ENCODE measurements at regions not wholly inside any gene's neighbourhood (a gene's known extent, or its start where the extent isn't known, plus 50 kb on each side); places are given as distances from the start of the nearest gene placed in this dataset.

DNA sequence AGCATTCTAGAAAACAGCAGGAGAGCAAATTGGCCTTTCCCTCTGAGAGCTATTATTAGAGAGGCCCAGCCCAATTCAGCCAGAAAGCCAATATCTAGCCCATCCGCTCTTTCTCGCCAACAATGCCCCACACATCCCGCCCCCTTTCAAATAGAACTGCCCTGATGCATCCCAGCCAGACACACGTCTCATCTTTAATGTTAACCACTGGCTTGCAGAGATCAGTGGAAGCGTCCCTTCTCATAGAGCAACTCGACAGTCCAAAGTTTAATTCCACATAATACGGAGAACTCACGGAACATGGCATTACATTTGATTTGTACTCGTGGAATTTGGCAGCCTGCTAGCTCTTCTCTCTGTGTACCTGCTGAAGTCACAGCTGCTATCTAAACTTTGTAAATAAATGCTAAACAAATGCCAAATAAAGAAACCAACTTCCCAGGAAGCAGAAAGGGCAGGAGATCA lies 304.4 kb downstream of the DHX15 start:
- no peak overlapping the region for H2AFZ ChIP-seq (ENCODE audit: insufficient read depth, low read depth, low read length, poor library complexity, severe bottlenecking)
- H3K4me3 Mint-ChIP-seq = no peak overlapping the region
- DNase-seq = no peak
- no peak overlapping the region for H3K27ac ChIP-seq (ENCODE audit: low read depth in 1 of 2, low read length in 2 of 2)
- peak overlapping the region in 1 of 7 donors; percentile 8 for H3K27ac Mint-ChIP-seq
- H3K4me1 ChIP-seq (ENCODE audit: control insufficient read depth in 1 of 2, insufficient read depth in 2 of 2, low read length in 2 of 2) = no peaks in the 10 kb centered on the region
- H3K36me3 ChIP-seq (replicated peaks in 1 of 2; ENCODE audit: control insufficient read depth in 1 of 2, insufficient read depth in 2 of 2, low read length in 2 of 2) = no peaks in the 10 kb centered on the region
- no peaks in the 10 kb centered on the region for H3K36me3 Mint-ChIP-seq
- no peaks in the 10 kb centered on the region for H3K9me3 ChIP-seq (replicated peaks in 1 of 2; ENCODE audit: control insufficient read depth in 1 of 2, insufficient read depth in 1 of 2, low read length in 2 of 2)
- no peaks in the 10 kb centered on the region for H3K79me2 ChIP-seq (ENCODE audit: insufficient read depth, low read length)
- intact Hi-C loops (cut with micrococcal nuclease) = no loop called here
- no peaks in the 10 kb centered on the region for H3K27me3 ChIP-seq (ENCODE audit: control insufficient read depth in 2 of 2, insufficient read depth in 2 of 2, low read length in 2 of 2)
- WGBS (ENCODE audit: insufficient coverage) = 86% methylated on average over 8 of the region's 9 CpGs
- peaks cover 0 to 8% (median 1%) of the 10 kb centered on the region in 7 donors for H3K9me3 Mint-ChIP-seq
- no peak overlapping the region for H3K9ac ChIP-seq (ENCODE audit: insufficient read depth, low read length, poor library complexity, severe bottlenecking)
- H3K4me3 ChIP-seq (replicated peaks in 1 of 3; ENCODE audit: low read depth in 2 of 3, low read length in 3 of 3) = no peak overlapping the region
- no peak overlapping the region for H3K4me2 ChIP-seq (replicated peaks; ENCODE audit: extremely low read depth, low read length, poor library complexity, severe bottlenecking)
- no peaks in the 10 kb centered on the region for H4K20me1 ChIP-seq (ENCODE audit: insufficient read depth, low read length)
- TF ChIP-seq, protein P1, sequence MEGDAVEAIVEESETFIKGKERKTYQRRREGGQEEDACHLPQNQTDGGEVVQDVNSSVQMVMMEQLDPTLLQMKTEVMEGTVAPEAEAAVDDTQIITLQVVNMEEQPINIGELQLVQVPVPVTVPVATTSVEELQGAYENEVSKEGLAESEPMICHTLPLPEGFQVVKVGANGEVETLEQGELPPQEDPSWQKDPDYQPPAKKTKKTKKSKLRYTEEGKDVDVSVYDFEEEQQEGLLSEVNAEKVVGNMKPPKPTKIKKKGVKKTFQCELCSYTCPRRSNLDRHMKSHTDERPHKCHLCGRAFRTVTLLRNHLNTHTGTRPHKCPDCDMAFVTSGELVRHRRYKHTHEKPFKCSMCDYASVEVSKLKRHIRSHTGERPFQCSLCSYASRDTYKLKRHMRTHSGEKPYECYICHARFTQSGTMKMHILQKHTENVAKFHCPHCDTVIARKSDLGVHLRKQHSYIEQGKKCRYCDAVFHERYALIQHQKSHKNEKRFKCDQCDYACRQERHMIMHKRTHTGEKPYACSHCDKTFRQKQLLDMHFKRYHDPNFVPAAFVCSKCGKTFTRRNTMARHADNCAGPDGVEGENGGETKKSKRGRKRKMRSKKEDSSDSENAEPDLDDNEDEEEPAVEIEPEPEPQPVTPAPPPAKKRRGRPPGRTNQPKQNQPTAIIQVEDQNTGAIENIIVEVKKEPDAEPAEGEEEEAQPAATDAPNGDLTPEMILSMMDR (IDR thresholded peaks at IDR 0.05) = no peak
- H3K4me1 Mint-ChIP-seq = no peaks in the 10 kb centered on the region
- peaks cover 0 to 1% (median 0%) of the 10 kb centered on the region in 3 donors for H3K27me3 Mint-ChIP-seq (ENCODE audit: low read depth in 3 of 3)

DNA sequence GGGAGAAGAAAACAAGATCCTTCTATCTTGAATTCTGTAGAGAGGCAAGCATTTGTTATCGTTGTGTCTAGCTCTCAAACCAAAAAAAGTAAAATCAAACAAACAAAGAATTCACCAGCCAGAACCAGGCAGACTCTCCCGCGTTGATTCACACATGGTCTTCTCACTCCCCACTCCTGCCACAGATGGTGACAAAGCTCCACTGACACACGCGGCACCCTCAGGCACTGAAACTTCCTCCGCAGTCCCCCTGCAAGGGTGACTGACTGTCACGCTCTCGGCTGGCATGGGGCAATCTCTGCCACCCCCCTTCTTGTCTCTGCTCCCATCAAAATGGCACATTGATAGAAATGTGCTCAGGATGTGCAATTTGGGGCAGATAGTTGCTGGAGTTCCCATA lies 304.9 kb downstream of the DHX15 start:
- Histone ChIP-seq H3K79me2 (ENCODE audit: insufficient read depth, low read length) (no peaks in the 10 kb centered on the region), H3K9ac (ENCODE audit: insufficient read depth, low read length, poor library complexity, severe bottlenecking) (no peak overlapping the region), H3K27me3 (ENCODE audit: control insufficient read depth in 2 of 2, insufficient read depth in 2 of 2, low read length in 2 of 2) (no peaks in the 10 kb centered on the region), H3K4me3 (replicated peaks in 1 of 3; ENCODE audit: low read depth in 2 of 3, low read length in 3 of 3) (no peak overlapping the region), H4K20me1 (ENCODE audit: insufficient read depth, low read length) (no peaks in the 10 kb centered on the region), H3K36me3 (replicated peaks in 1 of 2; ENCODE audit: control insufficient read depth in 1 of 2, insufficient read depth in 2 of 2, low read length in 2 of 2) (no peaks in the 10 kb centered on the region), H2AFZ (ENCODE audit: insufficient read depth, low read depth, low read length, poor library complexity, severe bottlenecking) (no peak overlapping the region), H3K4me1 (ENCODE audit: control insufficient read depth in 1 of 2, insufficient read depth in 2 of 2, low read length in 2 of 2) (no peaks in the 10 kb centered on the region), H3K4me2 (replicated peaks; ENCODE audit: extremely low read depth, low read length, poor library complexity, severe bottlenecking) (no peak overlapping the region), H3K9me3 (replicated peaks in 1 of 2; ENCODE audit: control insufficient read depth in 1 of 2, insufficient read depth in 1 of 2, low read length in 2 of 2) (no peaks in the 10 kb centered on the region), H3K27ac (ENCODE audit: low read depth in 1 of 2, low read length in 2 of 2) (no peak overlapping the region)
- TF ChIP-seq, protein P1 (IDR thresholded peaks at IDR 0.05) = no peak
- Mint-ChIP-seq H3K4me3 (no peak overlapping the region), H3K27me3 (ENCODE audit: low read depth in 3 of 3) (peaks cover 0 to 1% (median 0%) of the 10 kb centered on the region in 3 donors), H3K4me1 (no peaks in the 10 kb centered on the region), H3K36me3 (no peaks in the 10 kb centered on the region), H3K9me3 (peaks cover 0 to 5% (median 1%) of the 10 kb centered on the region in 7 donors), H3K27ac (no peak overlapping the region)
- 83% methylated on average over 3 of the region's 8 CpGs for WGBS (ENCODE audit: insufficient coverage)
- DNase-seq = no peak
- intact Hi-C loops (cut with micrococcal nuclease) = no loop called here

Data from CD14-positive monocyte (primary cell).